Neural progenitor cell (in vitro differentiated cells): ENCODE measurements at regions not wholly inside any gene's neighbourhood (a gene's known extent, or its start where the extent isn't known, plus 50 kb on each side); places are given as distances from the start of the nearest gene placed in this dataset.

Experiments used
- EZH2 ChIP-seq: fragments of 200-600 bp; sonication (generic); IDR thresholded peaks from 2 replicates; pipeline ENCODE4 v1.6.1; 2017; ENCODE audit warnings: antibody characterized with exemption, mild to moderate bottlenecking, moderate library complexity
- EZH2phosphoT487 ChIP-seq: fragments of 200-600 bp; sonication (generic); IDR thresholded peaks from 2 replicates; pipeline ENCODE4 v1.6.1; 2017; ENCODE audit warnings: antibody characterized with exemption
- TF ChIP-seq, protein P1 (sequence below): fragments of 200-600 bp; sonication (generic); IDR thresholded peaks from 2 replicates; pipeline ENCODE4 v1.5.1; 2017; ENCODE audit warnings: antibody characterized with exemption, mild to moderate bottlenecking

GRCh38 chr2:78024996-78025395 lies 502.8 kb upstream of the LRRTM4 start:
- TF ChIP-seq, protein P1, sequence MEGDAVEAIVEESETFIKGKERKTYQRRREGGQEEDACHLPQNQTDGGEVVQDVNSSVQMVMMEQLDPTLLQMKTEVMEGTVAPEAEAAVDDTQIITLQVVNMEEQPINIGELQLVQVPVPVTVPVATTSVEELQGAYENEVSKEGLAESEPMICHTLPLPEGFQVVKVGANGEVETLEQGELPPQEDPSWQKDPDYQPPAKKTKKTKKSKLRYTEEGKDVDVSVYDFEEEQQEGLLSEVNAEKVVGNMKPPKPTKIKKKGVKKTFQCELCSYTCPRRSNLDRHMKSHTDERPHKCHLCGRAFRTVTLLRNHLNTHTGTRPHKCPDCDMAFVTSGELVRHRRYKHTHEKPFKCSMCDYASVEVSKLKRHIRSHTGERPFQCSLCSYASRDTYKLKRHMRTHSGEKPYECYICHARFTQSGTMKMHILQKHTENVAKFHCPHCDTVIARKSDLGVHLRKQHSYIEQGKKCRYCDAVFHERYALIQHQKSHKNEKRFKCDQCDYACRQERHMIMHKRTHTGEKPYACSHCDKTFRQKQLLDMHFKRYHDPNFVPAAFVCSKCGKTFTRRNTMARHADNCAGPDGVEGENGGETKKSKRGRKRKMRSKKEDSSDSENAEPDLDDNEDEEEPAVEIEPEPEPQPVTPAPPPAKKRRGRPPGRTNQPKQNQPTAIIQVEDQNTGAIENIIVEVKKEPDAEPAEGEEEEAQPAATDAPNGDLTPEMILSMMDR: no peak
- TF ChIP-seq EZH2phosphoT487 (no peak), EZH2 (no peak)
